Posterior cingulate gyrus (tissue), 11 donors: ENCODE measurements at regions not wholly inside any gene's neighbourhood (a gene's known extent, or its start where the extent isn't known, plus 50 kb on each side); places are given as distances from the start of the nearest gene placed in this dataset.
"Not testable (repeated sequence)": the region's sequence is repeated elsewhere in the genome, so short reads cannot be mapped to it uniquely, and the experiment has no call there.

ENCODE experiments used
- DNase-seq, 10 donors: peaks; one replicate each; pipeline versions ENCODE4 v3.0.0 to v3.0.0-alpha.2; 2020 to 2021; ENCODE audit warnings: mixed read lengths in 3 of 10
- intact Hi-C: fragments of 100-400 bp; cut with DNase I; formaldehyde crosslinking; loops from one replicate; pipeline ENCODE4 v1.15.1; 2023

DNA sequence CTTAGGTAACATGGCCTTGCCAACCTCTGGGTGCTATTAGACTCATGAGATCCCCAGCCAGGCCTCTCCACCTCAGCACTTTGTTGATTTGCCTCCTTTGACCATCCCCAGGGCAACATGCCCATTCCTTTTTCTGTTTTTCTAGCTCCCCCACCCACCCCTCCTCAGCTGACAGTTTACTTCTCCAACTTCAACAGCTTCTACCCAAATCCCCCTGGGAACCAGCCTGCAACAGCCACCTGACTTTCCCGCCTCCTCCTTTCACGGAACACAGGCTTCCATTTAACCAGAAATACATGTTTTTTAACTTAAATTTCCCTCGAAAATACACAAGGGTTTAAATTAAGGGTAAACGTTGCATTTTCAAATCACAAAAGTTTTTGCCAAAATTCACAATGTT is 117.3 kb downstream of the DLEU7 start:
- DNase-seq = no peak
- intact Hi-C loops = no loop called here

DNA sequence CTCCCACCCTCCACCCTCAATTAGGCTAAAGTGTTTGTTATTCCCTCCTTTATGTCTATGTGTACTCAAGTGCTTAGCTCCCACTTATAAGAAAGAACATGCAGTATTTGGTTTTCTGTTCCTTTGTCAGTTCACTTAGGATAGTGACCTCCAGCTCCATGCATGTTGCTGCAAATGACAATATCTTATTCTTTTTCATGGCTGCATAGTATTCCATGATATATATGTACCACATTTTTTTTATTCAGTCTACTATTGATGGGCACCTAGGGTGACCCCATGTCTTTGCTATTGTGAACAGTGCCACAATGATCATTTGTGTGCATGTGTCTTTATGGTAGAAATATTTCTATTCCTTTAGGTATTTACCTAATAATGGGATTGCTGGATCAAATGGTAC is 114.3 kb downstream of the DLEU7 start:
- no peak for DNase-seq
- intact Hi-C loops = no loop called here

DNA sequence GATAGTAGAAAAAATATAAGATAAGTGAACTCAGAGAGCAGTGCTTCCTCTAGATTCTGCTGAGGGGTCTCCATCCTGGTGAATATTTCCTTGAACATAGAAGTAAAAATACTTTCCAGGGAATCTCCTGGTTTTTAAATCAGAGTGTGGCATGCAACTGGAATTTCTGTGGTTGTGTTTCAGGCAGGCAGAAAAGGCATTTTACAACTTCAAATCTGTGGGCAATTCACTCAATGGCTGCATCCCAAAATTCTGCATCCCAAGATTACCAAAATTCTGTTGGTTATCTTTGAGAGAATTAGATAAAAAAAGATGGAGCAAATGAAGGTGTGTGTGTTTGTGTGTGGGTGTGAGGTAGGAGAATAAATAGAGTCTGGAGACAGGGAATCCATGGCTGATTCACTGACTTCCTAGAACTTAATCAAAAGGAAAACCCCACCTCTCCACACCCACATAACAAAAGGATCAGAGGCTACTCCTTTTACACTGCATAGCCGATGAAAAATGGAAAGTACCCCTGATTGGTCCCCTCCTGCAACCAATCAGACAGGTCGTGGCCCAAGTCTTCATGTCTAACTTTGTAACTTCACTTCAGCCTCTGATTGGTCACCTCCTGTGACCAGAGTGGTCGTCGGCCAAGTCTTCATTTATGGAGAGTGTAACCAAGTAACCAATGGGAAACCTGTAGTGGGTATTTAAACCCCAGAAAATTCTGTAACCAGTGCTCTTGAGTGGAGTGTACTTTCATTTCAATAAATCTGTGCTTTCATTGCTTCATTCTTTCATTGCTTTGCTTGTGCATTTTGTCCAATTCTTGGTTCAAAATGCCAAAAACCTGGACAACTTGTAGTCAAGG is 112.8 kb downstream of the DLEU7 start:
- intact Hi-C loops = no loop called here
- DNase-seq = no peak

DNA sequence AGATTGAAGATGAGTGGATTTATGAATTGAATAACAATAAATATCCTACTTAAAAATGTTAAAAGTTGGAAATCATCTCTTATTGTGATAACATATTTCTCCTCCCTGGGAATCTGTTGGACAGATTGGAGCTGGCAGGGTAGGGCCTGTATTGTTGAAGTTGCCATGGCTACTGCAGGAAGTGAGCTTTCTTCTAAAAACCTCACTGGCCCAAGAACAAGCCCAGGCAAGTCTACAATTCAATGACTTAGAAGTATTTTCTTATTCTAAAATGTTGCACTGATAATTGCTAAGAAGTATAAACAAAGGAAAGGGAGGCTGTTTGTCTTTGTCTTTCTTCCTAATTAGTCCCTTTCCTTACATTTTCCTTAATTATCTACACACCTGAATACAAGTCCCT is 112.1 kb downstream of the DLEU7 start:
- intact Hi-C loops = no loop called here
- peak in 1 of 10 donors; percentile 54 for DNase-seq

DNA sequence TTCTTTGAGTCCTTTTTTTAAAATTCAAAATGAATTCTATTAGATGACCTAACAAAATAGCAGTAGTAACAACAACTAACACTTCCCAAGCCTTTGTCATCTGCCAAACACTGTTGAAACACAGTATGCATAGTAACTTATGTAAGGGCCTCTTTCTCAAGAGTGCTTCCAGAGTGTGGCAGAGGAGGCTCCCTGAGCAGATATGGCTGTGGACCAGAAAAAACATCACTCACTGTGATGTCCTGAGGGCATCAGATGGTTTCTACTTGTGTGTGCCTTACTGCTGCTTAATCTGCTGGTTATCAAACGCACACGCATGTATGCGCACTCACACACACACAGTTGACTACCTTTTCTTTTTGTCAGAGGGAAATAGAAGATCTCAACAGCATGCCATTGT is 110.8 kb downstream of the DLEU7 start:
- no peak for DNase-seq
- intact Hi-C loops = no loop called here

DNA sequence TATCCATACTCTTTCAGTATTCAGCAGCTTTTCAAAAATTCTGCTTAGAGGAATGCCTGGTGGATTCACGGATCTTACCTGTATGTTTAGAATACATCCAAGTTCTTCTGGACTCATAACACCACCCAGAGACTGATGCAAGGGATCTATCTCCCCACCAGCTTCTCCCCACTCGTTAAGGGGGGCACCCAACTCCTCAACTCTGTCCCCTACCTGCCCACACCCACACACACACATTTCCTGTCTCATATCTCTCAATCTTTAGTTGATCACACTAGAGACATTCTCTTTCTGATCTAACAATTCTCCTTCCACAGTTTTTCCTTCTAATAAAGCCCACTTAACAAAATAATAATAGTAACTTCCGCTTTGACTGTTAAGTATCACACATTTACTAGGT is 110.1 kb downstream of the DLEU7 start:
- intact Hi-C loops = no loop called here
- DNase-seq = no peak

DNA sequence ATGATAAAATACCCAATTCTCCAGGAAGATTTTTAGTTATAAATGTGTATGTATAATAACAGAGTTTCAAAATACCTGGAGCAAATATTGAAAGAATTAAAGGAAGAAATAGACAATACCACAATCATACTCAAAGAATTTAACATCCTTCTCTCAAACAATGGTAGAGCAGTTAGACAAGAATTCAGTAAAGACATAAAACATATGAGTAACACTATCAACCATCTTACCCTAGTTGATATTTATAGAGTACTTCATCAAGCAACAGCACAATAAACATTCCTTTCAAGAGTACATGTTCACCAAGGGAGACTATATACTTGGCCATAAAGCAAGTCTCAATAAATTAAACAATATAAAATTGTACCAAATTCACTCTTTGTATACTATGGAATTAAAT is 108.4 kb downstream of the DLEU7 start:
- intact Hi-C loops = no loop called here
- no peak for DNase-seq

DNA sequence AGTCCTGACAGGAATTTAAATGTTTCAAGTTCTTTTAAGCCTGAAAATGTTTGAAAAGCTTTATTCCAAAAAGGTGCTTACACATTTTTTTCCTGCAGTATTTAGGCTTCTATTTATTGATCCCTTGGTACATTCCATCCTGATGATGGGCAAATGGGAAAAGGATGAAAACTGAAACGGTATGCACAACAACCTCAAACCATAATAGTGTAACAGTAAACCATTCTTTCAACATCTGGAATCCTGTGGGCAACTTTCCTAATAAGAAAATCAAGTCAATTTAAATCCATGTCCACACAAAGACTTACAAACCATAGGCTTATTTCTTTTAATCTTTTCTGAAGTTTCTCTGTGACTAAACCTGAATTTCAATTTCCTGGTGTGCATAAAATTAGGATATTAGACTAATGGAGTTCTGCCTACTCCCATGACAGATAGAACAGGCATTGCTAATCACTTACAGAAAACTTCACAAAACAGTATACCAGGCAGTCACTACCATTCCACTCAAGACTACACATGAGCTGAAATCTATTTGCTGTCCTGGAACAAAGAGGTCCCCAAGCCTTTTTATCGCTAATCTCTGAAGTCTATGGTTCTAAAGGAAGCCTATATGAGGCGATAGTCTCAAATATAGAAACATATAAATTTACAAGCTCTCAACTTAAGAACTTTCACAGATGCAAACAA is 103.3 kb downstream of the DLEU7 start:
- intact Hi-C loops = no loop called here
- DNase-seq = no peak

DNA sequence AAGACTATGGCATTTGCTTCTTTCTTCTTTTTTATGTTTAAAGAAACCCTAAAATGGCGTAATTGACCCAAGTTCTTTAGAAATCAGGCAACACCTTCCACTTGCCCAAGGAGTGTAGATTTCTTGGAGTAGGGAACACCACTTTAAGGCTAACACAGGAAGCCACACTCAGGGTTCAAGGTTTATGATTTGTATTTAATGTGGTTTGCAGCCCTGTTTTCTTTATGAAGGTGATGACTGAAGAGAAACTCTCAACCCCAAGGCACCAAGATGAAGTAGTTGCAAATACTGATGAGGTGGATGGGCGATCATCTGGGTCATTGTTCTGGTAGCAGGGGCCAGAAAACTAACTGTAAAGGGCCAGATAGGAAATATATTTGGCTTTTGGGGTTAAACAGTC is 101.1 kb downstream of the DLEU7 start:
- intact Hi-C loops = no loop called here

DNA sequence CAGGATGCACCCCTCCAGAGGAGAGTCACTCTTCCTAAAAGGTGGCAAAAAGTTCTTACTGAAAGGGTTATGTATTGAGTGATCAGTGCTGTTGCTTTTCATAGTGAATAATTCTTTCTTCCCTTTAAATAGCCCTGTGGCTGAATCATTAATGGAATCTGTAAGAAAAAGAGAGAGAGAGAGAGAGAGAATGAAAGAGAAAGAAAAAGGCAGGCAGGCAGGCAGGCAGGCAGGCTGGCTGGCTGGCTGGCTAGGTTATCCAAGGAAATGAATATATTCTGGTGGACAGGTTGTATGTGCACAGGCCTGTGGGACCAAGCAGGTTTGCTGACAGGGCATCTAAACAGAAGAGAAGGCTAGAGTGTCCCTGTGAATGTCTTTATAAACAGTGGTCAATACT is 100.5 kb downstream of the DLEU7 start:
- DNase-seq = no peak
- intact Hi-C loops = no loop called here

More for the DNA sequence above, 101.1 kb downstream of the DLEU7 start:
- no peak for DNase-seq

DNA sequence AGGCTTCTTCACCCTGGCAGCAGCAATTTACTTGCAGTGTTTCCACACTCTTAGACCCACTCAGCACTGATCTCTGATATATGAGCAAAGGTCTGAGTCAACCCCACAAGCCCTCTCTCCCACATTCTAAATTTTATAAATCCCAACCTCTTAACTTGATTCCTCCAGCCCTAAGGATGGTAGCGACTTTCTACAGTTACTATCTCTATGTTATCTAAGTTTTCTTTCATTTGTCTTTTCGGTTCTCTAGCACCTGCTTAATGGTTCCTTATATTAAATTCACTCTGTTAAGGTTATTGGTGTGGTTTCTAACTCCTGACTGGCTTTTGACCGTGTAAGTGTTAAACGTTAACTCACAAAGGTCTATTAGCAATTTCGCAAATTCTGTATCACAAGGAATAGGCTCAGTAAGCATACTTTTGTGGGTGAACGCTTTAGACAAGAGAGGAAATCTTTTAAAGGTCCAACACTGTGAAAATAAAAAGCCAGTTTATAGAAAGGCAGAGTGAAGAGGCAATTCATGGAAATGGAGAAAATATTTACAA is 99.3 kb downstream of the DLEU7 start:
- DNase-seq = no peak

DNA sequence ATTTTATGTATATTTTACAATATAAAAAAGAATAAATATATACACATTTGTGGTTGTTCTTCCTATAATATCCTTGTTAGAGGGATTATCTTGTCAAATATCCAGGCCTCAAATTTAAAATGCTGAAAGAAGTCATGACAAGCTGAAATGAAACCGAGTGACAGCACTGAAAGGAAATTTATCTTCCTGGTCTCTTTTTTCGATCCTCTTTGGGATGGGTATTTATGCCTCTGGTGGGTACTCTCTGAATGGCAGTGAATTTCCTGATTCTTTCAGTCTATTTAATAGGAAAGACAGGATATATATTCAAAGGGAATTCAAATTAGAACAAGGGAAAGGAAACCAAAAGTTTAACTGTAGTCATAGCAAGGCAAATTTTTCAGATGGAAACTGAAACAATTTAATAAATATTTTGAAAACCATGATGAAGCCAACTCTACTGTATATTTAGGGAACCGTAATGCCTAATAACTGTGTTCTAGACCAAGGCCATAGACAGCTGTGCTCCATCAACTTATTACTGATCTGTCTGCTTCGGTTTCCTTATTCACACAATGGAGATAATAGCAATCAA is 97.9 kb downstream of the DLEU7 start:
- intact Hi-C loops = no loop called here
- DNase-seq = no peak

More for the DNA sequence above, 99.3 kb downstream of the DLEU7 start:
- intact Hi-C loops = no loop called here

DNA sequence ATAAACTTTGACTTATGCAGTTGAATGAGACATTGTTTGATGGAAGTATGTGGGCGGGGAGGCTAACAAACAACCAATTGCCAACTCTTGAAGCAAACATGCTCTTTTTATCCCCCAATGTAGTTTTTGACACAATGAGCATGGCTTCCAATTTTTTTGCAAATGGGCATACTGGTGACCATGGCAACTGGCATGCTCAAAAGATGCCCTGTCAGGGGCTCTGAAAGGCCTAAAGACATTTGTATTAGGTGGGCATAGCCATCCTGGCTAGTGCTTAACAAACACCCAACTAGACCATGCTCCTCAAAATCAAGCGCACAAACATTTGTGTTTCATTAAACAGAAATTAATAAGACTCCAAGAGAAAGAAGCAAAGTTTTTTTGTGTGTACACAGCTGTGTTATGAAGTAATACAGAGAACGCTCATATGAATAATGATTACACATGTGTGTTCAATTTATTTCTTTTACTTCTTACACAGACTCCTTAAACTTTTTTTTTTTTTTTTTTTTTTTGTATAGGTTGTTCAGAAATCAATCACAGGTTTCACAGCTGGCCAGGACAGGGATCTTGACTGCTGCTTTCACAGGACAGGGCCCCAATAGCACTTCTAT is 95.6 kb downstream of the DLEU7 start:
- no peak for DNase-seq
- intact Hi-C loops = no loop called here

DNA sequence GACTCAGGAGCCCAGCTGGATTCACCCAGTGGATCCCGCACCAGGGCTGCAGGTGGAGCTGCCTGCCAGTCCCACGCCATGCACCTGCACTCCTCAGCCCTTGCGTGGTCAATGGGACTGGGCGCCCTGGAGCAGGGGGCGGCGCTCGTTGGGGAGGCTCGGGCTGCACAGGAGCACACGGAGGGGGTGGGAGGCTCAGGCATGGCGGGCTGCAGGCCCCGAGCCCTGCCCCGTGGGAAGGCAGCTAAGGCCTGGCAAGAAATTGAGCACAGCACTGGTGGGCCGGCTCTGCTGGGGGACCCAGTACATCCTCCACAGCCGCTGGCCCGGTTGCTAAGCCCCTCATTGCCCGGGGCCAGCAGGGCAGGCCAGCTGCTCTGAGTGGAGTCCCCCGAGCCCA is 90.3 kb downstream of the DLEU7 start:
- intact Hi-C loops = not testable (repeated sequence)
- DNase-seq = peak in 2 of 10 donors; percentile 55 to 74

DNA sequence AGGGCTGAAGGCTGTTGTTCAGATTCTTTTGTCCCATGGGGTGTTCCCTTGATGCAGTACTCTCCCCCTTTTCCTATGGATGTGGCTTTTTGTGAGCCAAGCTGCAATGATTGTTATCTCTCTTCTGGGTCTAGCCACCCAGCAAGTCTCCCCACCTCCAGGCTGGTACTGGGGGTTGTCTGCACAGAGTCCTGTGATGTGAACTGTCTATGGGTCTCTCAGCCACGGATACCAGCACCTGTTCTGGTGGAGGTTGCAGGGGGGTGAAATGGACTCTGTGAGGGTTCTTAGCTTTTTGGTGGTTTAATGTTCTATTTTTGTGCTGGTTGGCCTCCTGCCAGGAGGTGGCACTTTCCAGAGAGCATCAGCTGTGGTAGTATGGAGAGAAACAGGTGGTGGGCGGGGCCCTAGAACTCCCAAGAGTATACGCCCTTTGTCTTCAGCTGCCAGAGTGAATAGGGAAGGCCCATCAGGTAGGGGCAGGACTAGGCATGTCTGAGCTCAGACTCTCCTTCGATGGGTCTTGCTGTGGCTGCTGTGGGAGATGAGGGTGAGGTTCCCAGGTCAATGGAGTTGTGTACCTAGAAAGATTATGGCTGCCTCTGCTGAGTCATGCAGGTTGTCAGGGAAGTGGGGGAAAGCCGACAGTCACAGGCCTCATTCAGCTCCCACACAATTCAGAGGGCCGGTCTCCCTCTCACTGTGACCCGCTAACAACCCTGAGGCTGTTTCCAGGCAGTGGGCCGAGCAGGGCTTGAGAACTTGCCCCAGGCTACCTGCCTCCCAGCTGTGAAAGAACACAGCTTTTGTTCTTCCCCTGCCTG is 87.4 kb downstream of the DLEU7 start:
- intact Hi-C loops = not testable (repeated sequence)
- DNase-seq = peak in 1 of 10 donors; percentile 62

DNA sequence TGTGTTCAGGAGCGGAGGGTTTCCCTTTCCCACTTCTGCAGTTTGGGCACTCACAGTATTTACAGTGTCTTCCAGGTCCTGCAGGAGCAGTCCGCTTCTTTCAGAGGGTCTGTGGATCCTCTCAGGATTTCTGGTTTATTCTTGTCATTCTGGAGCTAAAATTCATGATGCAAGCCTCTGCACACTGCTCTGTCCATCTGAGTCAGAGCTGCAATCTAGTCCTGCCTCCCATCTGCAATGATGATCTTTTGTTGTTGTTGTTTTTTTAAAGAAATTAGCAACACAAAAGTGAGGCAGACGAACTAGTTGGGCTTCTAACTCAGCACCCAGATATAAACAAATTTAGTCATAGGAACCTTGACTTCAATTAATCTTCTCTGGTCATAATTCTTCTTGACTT is 86.5 kb downstream of the DLEU7 start:
- no peak for DNase-seq
- intact Hi-C loops = no loop called here

DNA sequence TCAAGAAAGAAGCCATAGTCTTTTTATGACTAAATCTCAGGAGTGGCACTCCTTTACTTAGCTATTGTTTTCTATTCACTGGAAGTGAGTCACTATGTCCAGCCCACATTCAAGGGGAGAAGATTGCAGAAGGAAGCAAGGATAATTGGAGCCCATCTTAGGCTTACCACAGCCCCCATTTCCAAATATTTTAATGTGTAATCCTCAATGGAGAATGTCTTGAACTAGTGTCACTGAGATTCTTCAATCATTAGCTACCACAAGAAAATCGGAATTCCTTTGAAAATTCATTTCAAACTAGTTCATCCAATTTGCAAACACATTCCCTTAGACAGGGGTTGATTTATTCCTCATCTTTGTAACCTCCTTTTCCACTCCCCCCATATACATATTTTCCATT is 84.7 kb downstream of the DLEU7 start:
- no peak for DNase-seq
- intact Hi-C loops = no loop called here

DNA sequence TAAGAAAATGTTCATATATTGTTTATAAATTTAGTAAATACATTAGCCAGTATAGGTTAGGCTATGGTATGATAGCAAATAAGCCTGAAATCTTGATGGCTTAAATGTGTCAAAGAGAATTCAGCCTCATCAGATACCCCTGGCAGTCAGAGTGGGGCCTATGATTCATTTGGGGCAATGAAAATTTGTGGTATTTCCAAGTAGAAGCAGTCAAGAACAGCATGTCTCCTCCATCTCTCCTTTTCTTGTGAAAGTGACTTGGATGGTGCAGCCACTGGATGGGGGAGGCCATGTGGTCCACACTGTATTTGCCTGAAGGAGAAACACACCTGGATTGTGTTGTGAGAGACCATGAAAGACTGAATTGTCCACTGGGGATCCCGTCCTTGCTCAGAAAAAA is 82.7 kb downstream of the DLEU7 start:
- intact Hi-C loops = no loop called here
- no peak for DNase-seq

DNA sequence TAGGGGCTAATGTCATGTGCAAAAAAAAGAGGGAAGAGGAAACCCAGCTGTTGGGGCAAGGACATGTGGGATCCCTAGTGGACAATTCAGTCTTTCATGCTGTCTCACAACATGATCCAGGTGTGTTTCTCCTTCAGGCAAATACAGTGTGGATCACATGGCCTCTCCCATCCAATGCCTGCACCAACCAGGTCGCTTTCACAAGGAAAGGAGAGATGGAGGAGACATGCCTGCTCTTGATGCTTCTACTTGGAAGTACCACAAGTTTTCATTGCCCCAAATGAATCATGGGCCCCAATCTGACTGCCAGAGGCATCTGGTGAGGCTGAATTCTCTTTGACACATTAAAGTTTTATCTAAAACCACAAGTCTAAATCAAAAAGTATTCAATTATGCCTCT is 82.1 kb downstream of the DLEU7 start:
- no peak for DNase-seq
- intact Hi-C loops = no loop called here

DNA sequence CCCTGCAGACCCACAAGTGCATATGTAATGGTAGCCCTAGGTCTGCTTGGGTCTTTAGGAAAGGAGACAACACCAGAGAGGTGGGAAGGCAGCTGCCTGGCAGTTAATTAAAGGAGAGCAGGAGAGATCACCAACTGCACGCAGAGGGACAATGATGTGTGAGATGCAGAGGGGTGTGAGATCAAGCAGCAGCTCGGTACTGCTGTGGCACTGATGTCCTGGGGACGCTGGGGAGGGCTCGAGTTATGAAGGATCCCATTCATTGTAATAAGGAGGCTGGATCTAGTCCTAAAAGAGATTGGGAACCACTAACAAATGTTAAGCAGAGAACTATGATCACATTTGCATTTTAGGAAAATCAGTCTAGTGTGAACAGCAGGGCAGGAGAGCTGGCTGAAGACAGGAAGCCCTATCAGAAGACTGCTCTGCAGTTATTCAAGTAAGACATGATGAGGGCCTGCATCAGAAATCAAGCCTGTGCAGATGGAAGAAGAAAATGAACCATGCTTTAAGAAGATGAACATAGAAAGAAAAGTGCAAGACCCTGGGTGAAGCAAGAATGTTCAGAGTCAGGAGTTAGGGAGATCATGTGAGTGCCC is 80.4 kb downstream of the DLEU7 start:
- intact Hi-C loops = no loop called here
- DNase-seq = peak in 3 of 10 donors; percentile 19 to 79 (median 19)
